ENCODE measurements at regions not wholly inside any gene's neighbourhood (a gene's known extent, or its start where the extent isn't known, plus 50 kb on each side); places are given as distances from the start of the nearest gene placed in this dataset.

- TF ChIP-seq, protein P1, sequence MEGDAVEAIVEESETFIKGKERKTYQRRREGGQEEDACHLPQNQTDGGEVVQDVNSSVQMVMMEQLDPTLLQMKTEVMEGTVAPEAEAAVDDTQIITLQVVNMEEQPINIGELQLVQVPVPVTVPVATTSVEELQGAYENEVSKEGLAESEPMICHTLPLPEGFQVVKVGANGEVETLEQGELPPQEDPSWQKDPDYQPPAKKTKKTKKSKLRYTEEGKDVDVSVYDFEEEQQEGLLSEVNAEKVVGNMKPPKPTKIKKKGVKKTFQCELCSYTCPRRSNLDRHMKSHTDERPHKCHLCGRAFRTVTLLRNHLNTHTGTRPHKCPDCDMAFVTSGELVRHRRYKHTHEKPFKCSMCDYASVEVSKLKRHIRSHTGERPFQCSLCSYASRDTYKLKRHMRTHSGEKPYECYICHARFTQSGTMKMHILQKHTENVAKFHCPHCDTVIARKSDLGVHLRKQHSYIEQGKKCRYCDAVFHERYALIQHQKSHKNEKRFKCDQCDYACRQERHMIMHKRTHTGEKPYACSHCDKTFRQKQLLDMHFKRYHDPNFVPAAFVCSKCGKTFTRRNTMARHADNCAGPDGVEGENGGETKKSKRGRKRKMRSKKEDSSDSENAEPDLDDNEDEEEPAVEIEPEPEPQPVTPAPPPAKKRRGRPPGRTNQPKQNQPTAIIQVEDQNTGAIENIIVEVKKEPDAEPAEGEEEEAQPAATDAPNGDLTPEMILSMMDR (conservative IDR thresholded peaks at IDR 0.05; ENCODE audit: low read depth, low read length): no peak
- TF ChIP-seq EZH2 (IDR thresholded peaks at IDR 0.05; ENCODE audit: borderline replicate concordance, low read depth, low read length, poor library complexity, severe bottlenecking): no peak
Measured at GRCh38 chr20:52746770-52747169, 225.4 kb upstream of the TSHZ2 start.
